ENCODE measurements at regions not wholly inside any gene's neighbourhood (a gene's known extent, or its start where the extent isn't known, plus 50 kb on each side); places are given as distances from the start of the nearest gene placed in this dataset.

DNA sequence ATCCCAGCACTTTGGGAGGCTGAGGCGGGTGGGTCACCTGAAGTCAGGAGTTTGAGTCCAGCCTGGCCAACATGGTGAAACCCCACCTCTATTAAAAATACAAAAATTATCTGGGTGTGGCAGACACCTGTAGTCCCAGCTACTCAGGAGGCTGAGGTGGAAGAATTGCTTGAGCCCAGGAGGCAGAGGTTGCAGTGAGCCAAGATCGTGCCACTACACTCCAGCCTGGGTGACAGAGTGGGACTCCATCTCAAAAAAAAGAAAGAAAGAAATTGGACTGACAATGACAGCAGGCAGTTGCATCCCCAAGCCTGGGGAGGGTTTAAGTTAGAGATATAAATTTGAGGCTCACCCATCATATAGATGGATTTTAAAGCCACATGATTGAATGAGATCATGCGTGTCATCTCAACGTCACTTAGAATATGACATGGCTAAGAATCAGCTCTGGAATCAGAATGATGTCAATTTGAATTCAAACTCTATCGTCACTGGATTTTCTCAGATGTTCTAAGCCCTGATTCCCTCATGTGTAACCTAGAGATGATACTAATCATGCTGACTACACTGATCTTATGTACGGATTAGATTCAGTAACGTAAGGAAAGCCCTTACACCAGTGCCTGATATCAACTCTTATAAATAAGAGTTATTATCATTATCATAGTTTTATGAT, 534.0 kb upstream of the JARID2 start:
- DNase-seq, result no peak

DNA sequence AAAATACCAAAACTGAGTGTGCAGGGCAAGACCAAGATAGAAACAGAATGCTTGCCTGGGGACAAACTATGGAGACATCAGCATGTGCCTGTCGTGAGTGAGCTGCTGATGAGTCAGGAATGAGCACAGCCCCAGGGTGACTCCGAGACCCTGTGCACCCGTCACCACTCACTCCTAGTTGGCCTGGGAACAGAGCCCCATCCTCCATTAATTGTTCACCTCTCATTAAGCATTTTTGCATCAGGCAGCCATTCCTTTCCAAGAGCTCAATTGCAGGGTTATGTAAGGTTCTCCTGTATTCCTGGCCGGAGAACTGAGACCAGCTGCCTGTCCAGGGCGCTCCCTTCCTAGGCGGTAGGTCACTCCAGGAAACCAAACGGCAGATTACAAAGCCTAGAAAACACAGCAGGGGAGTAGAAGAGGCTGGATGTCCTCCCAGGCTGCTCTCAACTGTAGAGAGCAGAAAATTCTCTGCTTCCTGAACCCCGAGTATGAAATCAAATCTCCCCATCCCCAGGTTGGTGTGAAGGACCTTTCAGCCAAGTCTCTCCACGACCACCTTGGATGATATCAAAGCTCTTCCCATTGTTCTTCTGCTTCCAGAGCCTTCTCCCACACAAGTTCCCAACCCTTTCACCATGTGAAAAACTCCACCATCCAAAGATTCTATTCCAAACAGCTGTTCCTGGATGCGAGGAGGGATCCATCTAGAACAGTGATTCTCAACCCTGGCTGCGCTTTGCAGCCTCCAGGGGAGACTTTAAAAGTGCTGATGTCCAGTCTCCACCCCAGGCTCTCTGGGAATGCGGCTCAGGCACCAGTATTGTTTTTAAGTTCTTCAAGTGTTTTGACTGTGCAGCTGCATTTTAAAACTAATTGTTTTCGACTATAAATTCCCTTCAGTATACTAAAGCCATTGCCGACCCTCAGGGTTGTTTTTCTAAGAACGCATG, 532.6 kb upstream of the JARID2 start:
- peak; percentile 69 for DNase-seq

- peak; percentile 6 for DNase-seq
These were observed 531.8 kb upstream of the JARID2 start for GRCh38 chr6:14713966-14714631.

GRCh38 chr6:14715076-14715475, 530.8 kb upstream of the JARID2 start:
- DNase-seq, result peak; percentile 55

- no peak for DNase-seq
These were observed 529.2 kb upstream of the JARID2 start for GRCh38 chr6:14716499-14717146.

DNA sequence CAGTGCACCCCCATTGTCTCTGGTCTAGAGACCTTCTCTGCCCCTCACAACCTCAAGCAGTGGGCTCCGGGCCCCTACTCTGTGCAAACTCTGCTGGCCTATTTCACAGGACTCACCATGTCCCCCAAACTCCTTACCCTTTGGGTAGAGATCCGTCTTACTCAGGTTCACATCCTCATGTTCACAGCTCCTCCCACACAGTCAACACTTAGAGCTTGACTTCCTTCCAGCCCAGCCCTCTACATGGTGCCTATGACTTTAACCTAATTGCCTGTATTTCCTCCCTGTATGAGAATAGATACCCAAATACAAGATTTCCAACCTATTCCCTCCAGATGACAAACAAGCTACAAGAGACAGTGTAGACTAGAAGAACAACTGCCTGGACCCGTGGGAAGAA, 528.6 kb upstream of the JARID2 start:
- DNase-seq, result no peak

DNA sequence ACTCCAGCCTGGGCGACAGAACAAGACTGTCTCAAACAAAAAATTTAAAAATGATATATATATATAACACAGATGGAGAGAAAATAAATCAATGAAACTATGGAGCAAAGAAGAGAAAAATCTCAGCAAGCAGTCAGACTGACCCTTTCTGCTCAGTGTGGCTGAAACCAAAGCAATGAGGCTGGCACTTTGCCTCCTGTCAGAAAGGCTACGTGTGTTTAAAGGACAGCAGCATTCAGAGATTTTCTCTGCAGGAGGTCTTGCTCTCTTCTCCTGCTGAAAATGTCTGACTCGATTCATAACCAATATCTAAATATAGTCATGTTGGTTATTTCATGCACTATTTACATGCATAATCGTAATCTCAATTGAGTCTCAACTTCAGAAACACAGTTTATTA, 527.0 kb upstream of the JARID2 start:
- no peak for DNase-seq

- no peak for DNase-seq
These were observed 526.6 kb upstream of the JARID2 start for GRCh38 chr6:14719270-14719669.

GRCh38 chr6:14720411-14721102, 525.3 kb upstream of the JARID2 start:
- DNase-seq, result no peak

GRCh38 chr6:14721103-14721758, 524.6 kb upstream of the JARID2 start:
- peak; percentile 9 for DNase-seq

GRCh38 chr6:14722001-14722562, 523.8 kb upstream of the JARID2 start:
- peak; percentile 6 for DNase-seq

GRCh38 chr6:14722704-14723103, 523.2 kb upstream of the JARID2 start:
- DNase-seq, result no peak

DNA sequence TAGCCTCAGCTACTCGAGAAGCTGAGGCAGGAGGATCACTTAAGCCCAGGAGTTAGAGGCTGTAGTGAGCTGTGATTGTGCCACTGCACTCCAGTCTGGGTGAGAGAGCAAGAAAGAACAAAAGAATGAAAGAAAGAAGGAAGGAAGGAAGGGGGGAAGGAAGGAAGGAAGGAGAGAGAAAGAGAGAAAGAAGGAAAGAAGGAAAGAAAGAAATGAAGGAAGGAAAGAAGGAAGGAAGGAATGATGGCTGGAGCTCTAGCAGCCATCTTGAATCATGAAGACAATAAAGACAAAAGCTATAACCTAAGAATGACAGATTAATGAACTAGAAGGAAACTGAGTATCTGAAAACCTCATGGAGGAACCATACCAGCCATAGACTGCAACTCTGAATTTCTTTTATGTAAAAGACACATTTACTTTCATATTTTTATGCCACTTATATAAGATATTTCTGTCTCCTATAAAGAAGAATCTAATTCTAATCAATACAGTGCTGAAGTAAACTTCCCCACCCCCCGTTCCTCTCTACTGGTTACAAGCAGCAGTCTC, 522.3 kb upstream of the JARID2 start:
- DNase-seq, result no peak

GRCh38 chr6:14724549-14724948, 521.3 kb upstream of the JARID2 start:
- no peak for DNase-seq

GRCh38 chr6:14726816-14727493, 518.9 kb upstream of the JARID2 start:
- no peak for DNase-seq

DNA sequence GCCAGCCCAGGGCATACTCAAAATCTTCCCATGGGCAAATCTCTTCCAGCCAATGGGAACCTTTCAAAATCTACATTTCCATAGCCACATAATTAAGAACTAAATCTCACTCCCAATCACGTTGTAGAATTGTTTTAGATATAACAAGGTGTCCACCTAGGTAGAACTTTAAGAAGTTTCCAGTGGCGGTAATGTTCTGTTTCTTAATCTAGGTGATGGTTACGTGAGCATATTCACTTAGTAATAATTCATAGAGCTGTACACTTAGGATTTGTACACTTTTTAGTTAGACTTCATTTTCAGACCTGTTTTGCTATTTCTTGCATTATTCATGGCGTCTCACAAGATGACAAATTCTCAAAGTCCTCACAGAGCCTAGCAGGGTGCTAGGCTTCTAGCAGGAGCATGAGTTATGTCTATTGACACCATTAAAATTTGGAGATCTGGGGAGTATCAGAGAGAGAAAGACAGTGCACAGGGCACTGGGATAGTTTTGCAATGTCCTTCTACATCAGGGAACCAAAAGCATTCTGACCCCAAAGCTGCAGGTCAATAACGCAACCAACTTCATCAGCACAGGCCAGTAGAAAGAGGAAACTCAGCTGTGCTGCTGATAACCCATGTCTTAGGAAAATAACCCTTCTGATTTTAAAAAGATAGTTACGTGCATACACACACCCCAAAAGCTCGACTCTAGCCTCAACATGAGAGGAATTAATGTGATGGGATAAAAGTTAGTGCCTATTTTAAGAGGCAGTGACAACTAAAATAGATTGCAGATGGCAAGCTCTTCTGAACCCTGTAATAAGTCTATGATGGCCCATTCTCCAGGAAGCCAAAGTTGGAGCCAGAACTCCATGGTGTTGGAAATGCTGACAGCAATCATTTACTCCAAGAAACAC, 518.1 kb upstream of the JARID2 start:
- no peak for DNase-seq

DNA sequence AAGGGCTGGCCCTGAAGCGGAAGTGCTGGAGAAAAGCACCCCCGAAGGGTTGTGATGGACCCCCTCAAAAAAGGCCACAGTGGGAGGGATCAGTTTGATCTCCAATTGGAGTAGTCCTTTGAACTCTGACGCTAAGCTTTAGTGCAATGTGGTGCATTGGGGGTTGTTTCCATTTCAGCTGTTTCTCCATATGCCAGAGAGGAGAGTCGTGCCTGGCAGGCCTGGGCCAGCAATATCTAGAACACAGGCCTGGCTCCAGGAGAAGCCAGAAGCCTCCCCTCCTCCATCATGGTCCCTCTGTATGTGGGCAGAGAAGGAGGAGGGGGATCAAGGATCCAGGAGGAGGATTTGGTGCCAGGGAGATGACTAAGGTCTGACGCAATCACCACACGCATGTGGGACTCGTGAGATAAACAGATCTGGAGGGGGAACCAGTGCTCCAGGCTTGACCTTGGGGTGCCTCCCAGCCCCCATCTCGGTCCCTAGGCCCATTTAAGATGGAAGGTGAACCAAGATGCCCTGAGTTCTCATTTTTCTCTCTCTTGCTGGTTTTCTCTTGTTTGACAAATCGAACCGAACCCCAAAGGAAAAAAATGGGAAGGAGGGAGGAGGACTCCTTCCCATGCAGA, 517.4 kb upstream of the JARID2 start:
- peak; percentile 17 for DNase-seq

DNA sequence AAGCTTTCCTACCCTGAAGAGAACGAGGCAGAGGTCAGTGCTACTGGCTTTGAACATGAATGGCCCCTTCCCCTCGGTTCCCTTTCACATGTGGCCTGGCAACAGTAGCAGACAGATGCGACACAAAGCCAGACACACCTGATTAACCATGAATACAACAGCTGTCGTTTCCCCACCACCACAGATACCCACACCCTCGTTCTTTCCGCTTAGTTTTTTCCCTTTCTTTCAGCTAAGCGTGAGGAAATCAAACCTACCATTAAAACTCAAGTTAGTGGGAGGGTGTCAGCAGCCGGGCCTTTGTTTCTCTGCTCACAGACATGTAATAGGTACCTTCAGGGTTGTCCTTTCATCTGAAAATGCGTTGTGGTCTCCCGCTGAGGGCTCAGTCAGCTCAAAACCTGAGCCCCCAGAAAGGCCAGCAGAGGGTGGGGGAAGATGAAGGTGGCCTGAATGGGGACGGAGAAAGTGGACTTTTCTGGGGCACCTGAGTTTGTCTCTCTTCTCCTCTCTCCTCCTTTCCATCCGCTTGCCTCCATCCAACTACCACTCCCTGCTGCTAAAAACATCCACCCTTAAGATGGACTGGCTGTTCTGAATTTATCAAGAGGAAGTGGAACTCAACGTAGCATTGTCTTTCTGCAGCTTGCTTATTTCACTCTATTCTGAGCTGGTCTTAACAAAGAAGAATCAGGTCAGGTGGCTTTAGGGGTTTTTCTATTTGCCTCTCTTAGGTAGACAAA, 516.6 kb upstream of the JARID2 start:
- peak; percentile 88 for DNase-seq
